A549 (cell line): ENCODE measurements at regions not wholly inside any gene's neighbourhood (a gene's known extent, or its start where the extent isn't known, plus 50 kb on each side); places are given as distances from the start of the nearest gene placed in this dataset.

Experiments
- ATAC-seq, 2 experiments: fragments of 200-7000 bp in 1 of 2; fragments of >200 bp in 1 of 2; cut with Nextera tagmentation in 1 of 2; cut with Tn5 transposase in 1 of 2; 3 replicates each; pipeline versions ENCODE4 v1.8.0 to v1.9.1; 2018 to 2020; ENCODE audit warnings: mild to moderate bottlenecking in 1 of 2, moderate library complexity in 1 of 2
- CTCF ChIA-PET: fragments of 300-600 bp; sonication (Branson Sonifier 250); formaldehyde crosslinking; extraction: SDS; loops from one replicate; lab custom pipeline; 2021; ENCODE audit warnings: antibody characterized with exemption, inconsistent platforms; lab: Yijun Ruan, JAX
- POLR2A ChIA-PET: fragments of 350-600 bp; formaldehyde crosslinking; extraction: SDS; loops from one replicate; lab custom pipeline; 2021; ENCODE audit warnings: antibody characterized with exemption, inconsistent platforms; lab: Yijun Ruan, JAX
- DNase-seq, 2 experiments: peaks; one replicate each; pipeline versions ENCODE4 v3.0.0 to v3.0.0-alpha.2; 2011 to 2016; ENCODE audit warnings: low read depth in 1 of 2, low spot score in 1 of 2
- FAIRE-seq: peaks from 2 replicates; lab custom pipeline; 2011; peaks lifted over from hg19 to GRCh38; lab: Jason Lieb, UNC
- H3K27ac ChIP-seq, 2 experiments: fragments of >200 bp; sonication (Bioruptor Twin); formaldehyde crosslinking; 3 replicates each; pipeline ENCODE4 v1.5.1; 2016 to 2017
- H3K4me1 ChIP-seq: fragments of >200 bp; sonication (Bioruptor Twin); formaldehyde crosslinking; 3 replicates; pipeline ENCODE4 v1.6.1; 2016
- H3K4me2 ChIP-seq: fragments of >200 bp; sonication (Bioruptor Twin); formaldehyde crosslinking; 3 replicates; pipeline ENCODE4 v1.6.1; 2016
- H3K4me3 ChIP-seq: fragments of >200 bp; sonication (Bioruptor Twin); formaldehyde crosslinking; 3 replicates; pipeline ENCODE4 v1.5.1; 2016
- H3K9me3 ChIP-seq: fragments of >200 bp; sonication (Bioruptor Twin); formaldehyde crosslinking; 3 replicates; pipeline ENCODE4 v1.6.1; 2016
- BHLHE40 ChIP-seq: IDR thresholded peaks from 2 replicates; pipeline ENCODE4 v1.6.1; 2012; ENCODE audit warnings: low read depth, low read length, inconsistent platforms
- CHD4 ChIP-seq: fragments of 200-600 bp; sonication (generic); IDR thresholded peaks from 2 replicates; pipeline ENCODE4 v1.6.1; 2016; ENCODE audit warnings: antibody characterized with exemption, mild to moderate bottlenecking, borderline replicate concordance
- ESRRA ChIP-seq: fragments of 150-350 bp; IDR thresholded peaks from 2 replicates; pipeline ENCODE4 v1.6.1; 2014; ENCODE audit warnings: mild to moderate bottlenecking, low read length, borderline replicate concordance
- FOSB ChIP-seq: fragments of 250-450 bp; sonication (Bioruptor Pico); IDR thresholded peaks from 2 replicates; pipeline ENCODE4 v1.5.0; 2020; ENCODE audit warnings: mild to moderate bottlenecking, moderate library complexity
- FOSL2 ChIP-seq, 2 experiments: fragments of 450-650 bp in 1 of 2; fragments of >200 bp in 1 of 2; sonication (Bioruptor Twin) in 1 of 2; formaldehyde crosslinking; IDR thresholded peaks; 2 replicates each; pipeline versions ENCODE4 v1.5.0 to v1.6.1; 2016 to 2020; ENCODE audit warnings: mild to moderate bottlenecking in 1 of 2, moderate library complexity in 1 of 2
- GATA3 ChIP-seq: IDR thresholded peaks from 2 replicates; pipeline ENCODE4 v1.6.1; 2012; ENCODE audit warnings: borderline replicate concordance
- HDAC2 ChIP-seq: fragments of 200-600 bp; sonication (generic); IDR thresholded peaks from 2 replicates; pipeline ENCODE4 v1.6.1; 2016
- HEYL ChIP-seq: fragments of 250-450 bp; sonication (Bioruptor Pico); IDR thresholded peaks from 2 replicates; pipeline ENCODE4 v1.8.0; 2021; ENCODE audit warnings: mild to moderate bottlenecking, moderate library complexity
- HOXA7 ChIP-seq: fragments of 250-450 bp; sonication (Bioruptor Pico); IDR thresholded peaks from 2 replicates; pipeline ENCODE4 v1.5.0; 2020; ENCODE audit warnings: mild to moderate bottlenecking, moderate library complexity
- JUN ChIP-seq, 2 experiments: fragments of >200 bp; sonication (Bioruptor Twin); formaldehyde crosslinking; IDR thresholded peaks; 2 replicates in 1 of 2; 3 replicates in 1 of 2; pipeline ENCODE4 v1.6.1; 2016 to 2017
- JUNB ChIP-seq: fragments of >200 bp; sonication (Bioruptor Twin); formaldehyde crosslinking; IDR thresholded peaks from 2 replicates; pipeline ENCODE4 v1.6.1; 2016
- KDM1A ChIP-seq: fragments of 200-600 bp; sonication (generic); IDR thresholded peaks from 2 replicates; pipeline ENCODE4 v1.6.1; 2016; ENCODE audit warnings: low read depth, mild to moderate bottlenecking
- MYC ChIP-seq: IDR thresholded peaks from 2 replicates; pipeline ENCODE4 v1.6.1; 2012; ENCODE audit warnings: mild to moderate bottlenecking, inconsistent platforms, low read length, improper control_type of control experiment, borderline replicate concordance
- NFE2L2 ChIP-seq: fragments of 150-350 bp; conservative IDR thresholded peaks from 2 replicates; pipeline ENCODE4 v1.6.1; 2014; ENCODE audit warnings: low read length
- PHF8 ChIP-seq: fragments of 200-600 bp; sonication (generic); IDR thresholded peaks from 2 replicates; pipeline ENCODE4 v1.6.1; 2016; ENCODE audit warnings: low read depth, mild to moderate bottlenecking, antibody characterized with exemption, moderate library complexity, borderline replicate concordance
- RAD21 ChIP-seq, 2 experiments: fragments of >200 bp in 1 of 2; sonication (Bioruptor Twin) in 1 of 2; formaldehyde crosslinking in 1 of 2; IDR thresholded peaks in 1 of 2; conservative IDR thresholded peaks in 1 of 2; 2 replicates in 1 of 2; 3 replicates in 1 of 2; pipeline ENCODE4 v1.6.1; 2012 to 2018; ENCODE audit warnings: inconsistent platforms in 1 of 2
- REST ChIP-seq: fragments of 200-600 bp; sonication (generic); IDR thresholded peaks from 2 replicates; pipeline ENCODE4 v1.6.1; 2016; ENCODE audit warnings: antibody characterized with exemption, mild to moderate bottlenecking, moderate library complexity
- TFCP2L1 ChIP-seq: fragments of 250-450 bp; sonication (Bioruptor Pico); IDR thresholded peaks from 2 replicates; pipeline ENCODE4 v1.5.0; 2021; ENCODE audit warnings: mild to moderate bottlenecking
- TP53 ChIP-seq: fragments of 250-450 bp; sonication (Bioruptor Pico); IDR thresholded peaks from 2 replicates; pipeline ENCODE4 v1.5.0; 2021; ENCODE audit warnings: mild to moderate bottlenecking, moderate library complexity
- WGBS: methylation state at CpG from one replicate; pipeline ENCODE4 v1.1.6; 2017; ENCODE audit errors: missing lambda C conversion rate; 5-methylcytosine and 5-hydroxymethylcytosine counted together
- TF ChIP-seq, protein P1 (sequence below): fragments of 250-450 bp; sonication (Bioruptor Pico); IDR thresholded peaks from 2 replicates; pipeline ENCODE4 v1.5.0; 2021; ENCODE audit warnings: mild to moderate bottlenecking, moderate library complexity, borderline replicate concordance
- TF ChIP-seq, protein P2 (sequence below): fragments of 250-450 bp; sonication (Bioruptor Pico); IDR thresholded peaks from 2 replicates; pipeline ENCODE4 v1.5.0; 2020; ENCODE audit warnings: low read depth, mild to moderate bottlenecking, moderate library complexity

- ChIA-PET CTCF (no interaction called here), POLR2A (no interaction called here)
- no peak overlapping the region for H3K4me2 ChIP-seq
- FAIRE-seq, result no peak
- no peaks in the 10 kb centered on the region for H3K9me3 ChIP-seq
- 83% methylated on average over 9 of the region's 10 CpGs for WGBS
- DNase-seq, result peak in 1 of 2 experiments; percentile 28
- H3K27ac ChIP-seq, result peak overlapping the region in 1 of 2 experiments; percentile 65; a peak in 2 of 6 replicates
- peaks cover 26% of the 10 kb centered on the region for H3K4me1 ChIP-seq
- TF ChIP-seq TP53 (CRISPR knock-in tag) (no peak), HEYL (no peak), KDM1A (no peak), CHD4 (no peak), FOSL2 (IDR thresholded peaks at IDR 0.05) (no peak), FOSL2 (CRISPR knock-in tag; IDR thresholded peaks at IDR 0.05) (no peak)
- TF ChIP-seq, protein P1, sequence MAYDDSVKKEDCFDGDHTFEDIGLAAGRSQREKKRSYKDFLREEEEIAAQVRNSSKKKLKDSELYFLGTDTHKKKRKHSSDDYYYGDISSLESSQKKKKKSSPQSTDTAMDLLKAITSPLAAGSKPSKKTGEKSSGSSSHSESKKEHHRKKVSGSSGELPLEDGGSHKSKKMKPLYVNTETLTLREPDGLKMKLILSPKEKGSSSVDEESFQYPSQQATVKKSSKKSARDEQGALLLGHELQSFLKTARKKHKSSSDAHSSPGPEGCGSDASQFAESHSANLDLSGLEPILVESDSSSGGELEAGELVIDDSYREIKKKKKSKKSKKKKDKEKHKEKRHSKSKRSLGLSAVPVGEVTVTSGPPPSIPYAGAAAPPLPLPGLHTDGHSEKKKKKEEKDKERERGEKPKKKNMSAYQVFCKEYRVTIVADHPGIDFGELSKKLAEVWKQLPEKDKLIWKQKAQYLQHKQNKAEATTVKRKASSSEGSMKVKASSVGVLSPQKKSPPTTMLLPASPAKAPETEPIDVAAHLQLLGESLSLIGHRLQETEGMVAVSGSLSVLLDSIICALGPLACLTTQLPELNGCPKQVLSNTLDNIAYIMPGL (CRISPR knock-in tag), result no peak
- TF ChIP-seq, protein P2, sequence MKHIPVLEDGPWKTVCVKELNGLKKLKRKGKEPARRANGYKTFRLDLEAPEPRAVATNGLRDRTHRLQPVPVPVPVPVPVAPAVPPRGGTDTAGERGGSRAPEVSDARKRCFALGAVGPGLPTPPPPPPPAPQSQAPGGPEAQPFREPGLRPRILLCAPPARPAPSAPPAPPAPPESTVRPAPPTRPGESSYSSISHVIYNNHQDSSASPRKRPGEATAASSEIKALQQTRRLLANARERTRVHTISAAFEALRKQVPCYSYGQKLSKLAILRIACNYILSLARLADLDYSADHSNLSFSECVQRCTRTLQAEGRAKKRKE (CRISPR knock-in tag), result no peak
- ATAC-seq, result peak in 1 of 2 experiments; percentile 56; a peak in 3 of 6 replicates
- H3K4me3 ChIP-seq, result no peak overlapping the region
Observed at GRCh38 chr1:94622757-94623156, 81.2 kb upstream of the F3 start.

GRCh38 chr1:94621802-94622201 is 80.2 kb upstream of the F3 start:
- peak overlapping the region; percentile 1 to 65; a peak in 2 of 6 replicates for H3K27ac ChIP-seq
- POLR2A ChIA-PET, result no interaction called here
- peak overlapping the region; percentile 44 for H3K4me2 ChIP-seq
- no peak for FAIRE-seq
- no peak for DNase-seq
- CTCF ChIA-PET, result interaction anchor here (0.6 kb wide), 1 partner anchor 30 kb away, joined by 3 read pairs; no protein-coding TSS in a partner anchor
- no peak for ATAC-seq
- H3K4me1 ChIP-seq, result peaks cover 26% of the 10 kb centered on the region
- H3K4me3 ChIP-seq, result no peak overlapping the region
- no peaks in the 10 kb centered on the region for H3K9me3 ChIP-seq
- TF ChIP-seq MYC, result no peak
- no peak for TF ChIP-seq JUN (IDR thresholded peaks at IDR 0.05)
- TF ChIP-seq JUNB, result no peak
- TF ChIP-seq HOXA7 (CRISPR knock-in tag), result no peak
- TF ChIP-seq TFCP2L1 (CRISPR knock-in tag), result no peak
- TF ChIP-seq BHLHE40, result no peak
- TF ChIP-seq KDM1A, result no peak
- no peak for TF ChIP-seq HEYL
- no peak for TF ChIP-seq GATA3
- TF ChIP-seq ESRRA, result no peak
- TF ChIP-seq HDAC2, result no peak
- no peak for TF ChIP-seq PHF8
- no peak for TF ChIP-seq REST
- no peak for TF ChIP-seq FOSB (CRISPR knock-in tag)
- no peak for TF ChIP-seq NFE2L2
- TF ChIP-seq, protein P1 (CRISPR knock-in tag), result no peak
- no peak for TF ChIP-seq FOSL2 (IDR thresholded peaks at IDR 0.05)
- no peak for TF ChIP-seq FOSL2 (CRISPR knock-in tag; IDR thresholded peaks at IDR 0.05)
- TF ChIP-seq RAD21 (conservative IDR thresholded peaks at IDR 0.05 in 1 of 2, IDR thresholded peaks at IDR 0.05 in 1 of 2), result no peak
